ENCODE measurements at regions not wholly inside any gene's neighbourhood (a gene's known extent, or its start where the extent isn't known, plus 50 kb on each side); places are given as distances from the start of the nearest gene placed in this dataset.

DNA sequence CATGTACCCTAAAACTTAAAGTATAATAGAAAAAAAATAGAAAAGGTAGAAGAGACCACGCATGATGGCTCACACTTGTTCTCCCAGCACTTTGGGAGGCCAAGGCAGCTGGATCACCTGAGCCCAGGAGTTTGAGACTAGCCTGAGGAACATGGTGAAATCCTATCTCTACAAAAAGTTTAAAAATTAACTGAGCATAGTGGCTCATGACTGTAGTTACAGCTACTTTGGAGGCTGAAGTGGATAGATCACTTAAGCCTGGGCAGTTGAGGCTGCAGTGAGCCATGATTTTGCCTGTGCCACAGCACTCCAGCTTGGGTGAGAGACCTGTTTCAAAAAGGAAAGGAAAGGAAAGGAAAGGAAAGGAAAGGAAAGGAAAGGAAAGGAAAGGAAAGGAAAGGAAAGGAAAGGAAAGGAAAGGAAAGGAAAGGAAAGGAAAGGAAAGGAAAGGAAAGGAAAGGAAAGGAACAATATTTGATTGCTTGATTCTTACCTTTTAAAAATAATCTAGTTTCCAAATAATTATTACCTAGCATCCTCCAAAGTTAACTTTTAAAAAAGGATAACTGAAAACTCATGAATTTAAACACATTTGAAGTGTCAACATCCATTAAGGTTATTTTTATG lies 99.9 kb upstream of the PAX6 start:
- no peak overlapping the region for H3K27ac ChIP-seq
- H3K4me2 ChIP-seq: no peak overlapping the region
- H3K79me2 ChIP-seq (ENCODE audit: insufficient read depth, low read depth): no peaks in the 10 kb centered on the region
- no peaks in the 10 kb centered on the region for H3K27me3 ChIP-seq (ENCODE audit: insufficient read depth, low read depth)
- no peaks in the 10 kb centered on the region for H3K36me3 ChIP-seq (ENCODE audit: insufficient read depth)
- H2AFZ ChIP-seq (ENCODE audit: low read depth): no peak overlapping the region
- no peak overlapping the region for H3K4me3 ChIP-seq (IDR thresholded peaks at IDR 0.05; ENCODE audit: insufficient read depth, low read depth, low read length)
- H3K4me1 ChIP-seq (ENCODE audit: low read depth, poor library complexity, severe bottlenecking): no peaks in the 10 kb centered on the region
- TF ChIP-seq, protein P1, sequence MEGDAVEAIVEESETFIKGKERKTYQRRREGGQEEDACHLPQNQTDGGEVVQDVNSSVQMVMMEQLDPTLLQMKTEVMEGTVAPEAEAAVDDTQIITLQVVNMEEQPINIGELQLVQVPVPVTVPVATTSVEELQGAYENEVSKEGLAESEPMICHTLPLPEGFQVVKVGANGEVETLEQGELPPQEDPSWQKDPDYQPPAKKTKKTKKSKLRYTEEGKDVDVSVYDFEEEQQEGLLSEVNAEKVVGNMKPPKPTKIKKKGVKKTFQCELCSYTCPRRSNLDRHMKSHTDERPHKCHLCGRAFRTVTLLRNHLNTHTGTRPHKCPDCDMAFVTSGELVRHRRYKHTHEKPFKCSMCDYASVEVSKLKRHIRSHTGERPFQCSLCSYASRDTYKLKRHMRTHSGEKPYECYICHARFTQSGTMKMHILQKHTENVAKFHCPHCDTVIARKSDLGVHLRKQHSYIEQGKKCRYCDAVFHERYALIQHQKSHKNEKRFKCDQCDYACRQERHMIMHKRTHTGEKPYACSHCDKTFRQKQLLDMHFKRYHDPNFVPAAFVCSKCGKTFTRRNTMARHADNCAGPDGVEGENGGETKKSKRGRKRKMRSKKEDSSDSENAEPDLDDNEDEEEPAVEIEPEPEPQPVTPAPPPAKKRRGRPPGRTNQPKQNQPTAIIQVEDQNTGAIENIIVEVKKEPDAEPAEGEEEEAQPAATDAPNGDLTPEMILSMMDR (conservative IDR thresholded peaks at IDR 0.05; ENCODE audit: low read depth, low read length): no peak
- H3K9ac ChIP-seq: no peak overlapping the region
- no peaks in the 10 kb centered on the region for H4K20me1 ChIP-seq (ENCODE audit: insufficient read depth)

DNA sequence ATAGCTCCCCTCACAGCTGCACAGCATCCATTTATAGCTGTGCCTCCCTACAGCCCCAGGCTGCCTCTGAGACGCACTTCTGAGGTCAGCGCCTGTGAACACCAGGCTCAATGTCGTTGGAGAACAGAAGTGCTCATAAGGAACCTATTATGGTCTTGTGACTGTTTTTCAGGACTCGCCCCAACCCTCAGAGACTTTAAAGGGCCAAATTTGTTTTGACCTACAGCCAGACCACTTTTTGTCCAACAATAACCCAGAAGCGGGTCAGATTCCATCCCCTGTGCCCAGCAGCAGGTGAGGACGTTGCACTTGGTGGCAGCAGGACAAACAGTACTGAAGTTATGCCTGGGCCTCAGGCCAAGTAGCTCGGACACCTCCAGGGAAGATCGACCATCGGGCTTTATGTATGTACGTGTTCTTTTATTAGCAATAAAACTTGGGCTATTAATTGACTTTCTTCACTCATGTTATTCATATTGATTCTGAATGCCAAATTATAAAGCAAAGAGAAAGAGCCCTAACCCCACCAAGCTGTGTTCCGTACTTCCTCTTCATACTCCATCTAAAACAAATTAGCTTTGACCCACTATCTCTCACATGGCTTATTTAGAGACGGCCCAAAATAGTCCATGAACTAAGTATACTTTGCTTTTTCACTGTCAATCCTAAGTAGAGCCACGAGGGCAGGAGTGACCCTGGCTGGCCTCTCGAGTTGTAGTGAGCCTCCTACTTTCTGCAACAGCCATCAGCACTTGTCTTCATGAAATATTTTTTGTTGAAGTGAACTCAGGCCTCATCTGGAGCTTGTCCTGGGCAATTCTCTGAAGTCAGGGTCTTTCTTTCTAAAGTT lies 92.3 kb upstream of the PAX6 start:
- H4K20me1 ChIP-seq (ENCODE audit: insufficient read depth): no peaks in the 10 kb centered on the region
- no peaks in the 10 kb centered on the region for H3K27me3 ChIP-seq (ENCODE audit: insufficient read depth, low read depth)
- no peak overlapping the region for H3K4me2 ChIP-seq
- H3K4me1 ChIP-seq (ENCODE audit: low read depth, poor library complexity, severe bottlenecking): no peaks in the 10 kb centered on the region
- H3K4me3 ChIP-seq (IDR thresholded peaks at IDR 0.05; ENCODE audit: insufficient read depth, low read depth, low read length): no peak overlapping the region
- H3K36me3 ChIP-seq (ENCODE audit: insufficient read depth): no peaks in the 10 kb centered on the region
- no peak overlapping the region for H3K27ac ChIP-seq
- H2AFZ ChIP-seq (ENCODE audit: low read depth): no peak overlapping the region
- no peak overlapping the region for H3K9ac ChIP-seq
- no peaks in the 10 kb centered on the region for H3K79me2 ChIP-seq (ENCODE audit: insufficient read depth, low read depth)
- TF ChIP-seq, protein P1 (conservative IDR thresholded peaks at IDR 0.05; ENCODE audit: low read depth, low read length): no peak

DNA sequence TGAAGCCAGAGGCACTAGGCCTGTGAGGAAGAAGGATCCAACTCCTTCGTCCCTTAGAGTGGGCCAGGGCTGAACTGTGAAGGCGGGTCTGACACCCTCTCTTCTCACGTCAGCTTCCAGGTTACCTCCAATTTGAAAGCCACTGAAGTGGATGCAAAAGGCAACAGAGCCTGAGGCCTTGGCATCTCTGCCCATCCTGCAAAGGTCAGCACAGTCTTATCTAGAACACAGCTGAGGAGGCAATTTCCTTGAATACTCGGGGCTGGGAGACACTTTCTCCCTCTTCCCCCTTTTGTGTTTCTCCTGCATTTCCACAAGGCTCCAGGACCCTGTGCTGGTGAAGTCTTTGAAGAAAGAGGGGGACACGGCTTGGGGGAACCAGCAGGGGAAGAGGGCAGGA lies 91.6 kb upstream of the PAX6 start:
- Histone ChIP-seq H2AFZ (ENCODE audit: low read depth) (no peak overlapping the region), H3K4me1 (ENCODE audit: low read depth, poor library complexity, severe bottlenecking) (no peaks in the 10 kb centered on the region), H3K4me2 (no peak overlapping the region), H3K36me3 (ENCODE audit: insufficient read depth) (no peaks in the 10 kb centered on the region), H3K27me3 (ENCODE audit: insufficient read depth, low read depth) (no peaks in the 10 kb centered on the region), H4K20me1 (ENCODE audit: insufficient read depth) (no peaks in the 10 kb centered on the region), H3K4me3 (IDR thresholded peaks at IDR 0.05; ENCODE audit: insufficient read depth, low read depth, low read length) (no peak overlapping the region), H3K9ac (no peak overlapping the region), H3K79me2 (ENCODE audit: insufficient read depth, low read depth) (no peaks in the 10 kb centered on the region), H3K27ac (no peak overlapping the region)
- TF ChIP-seq, protein P1 (conservative IDR thresholded peaks at IDR 0.05; ENCODE audit: low read depth, low read length): no peak

DNA sequence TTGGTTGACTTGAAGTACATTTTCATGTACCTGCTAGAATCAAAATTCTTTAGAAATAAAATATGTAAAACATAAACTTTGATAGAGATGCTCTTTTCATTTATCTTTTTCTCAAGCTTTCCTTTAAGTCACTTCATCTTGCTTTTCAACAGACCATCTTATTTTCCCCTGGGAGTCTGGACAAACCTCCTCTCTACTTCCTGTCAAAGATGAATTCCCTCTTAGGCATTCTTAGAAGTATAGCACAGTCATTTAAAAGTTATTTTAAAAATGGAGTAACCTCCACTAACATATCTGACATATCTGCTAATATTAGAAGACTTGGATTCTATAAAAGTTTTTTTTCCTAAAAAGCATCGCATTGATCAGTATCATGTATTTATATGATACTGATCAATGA lies 84.8 kb upstream of the PAX6 start:
- no peaks in the 10 kb centered on the region for H3K79me2 ChIP-seq (ENCODE audit: insufficient read depth, low read depth)
- no peaks in the 10 kb centered on the region for H4K20me1 ChIP-seq (ENCODE audit: insufficient read depth)
- H3K9ac ChIP-seq: no peak overlapping the region
- H3K36me3 ChIP-seq (ENCODE audit: insufficient read depth): no peaks in the 10 kb centered on the region
- no peaks in the 10 kb centered on the region for H3K4me1 ChIP-seq (ENCODE audit: low read depth, poor library complexity, severe bottlenecking)
- H3K4me2 ChIP-seq: no peak overlapping the region
- no peaks in the 10 kb centered on the region for H3K27me3 ChIP-seq (ENCODE audit: insufficient read depth, low read depth)
- no peak overlapping the region for H3K27ac ChIP-seq
- H3K4me3 ChIP-seq (IDR thresholded peaks at IDR 0.05; ENCODE audit: insufficient read depth, low read depth, low read length): no peak overlapping the region
- TF ChIP-seq, protein P1 (conservative IDR thresholded peaks at IDR 0.05; ENCODE audit: low read depth, low read length): no peak
- H2AFZ ChIP-seq (ENCODE audit: low read depth): no peak overlapping the region

Data from KMS-11 (cell line).